Fibroblast of the aortic adventitia (primary cell): ENCODE measurements at regions not wholly inside any gene's neighbourhood (a gene's known extent, or its start where the extent isn't known, plus 50 kb on each side); places are given as distances from the start of the nearest gene placed in this dataset.
A peak's percentile ranks its signal among the peaks of the same experiment; 100 is the strongest.

ENCODE experiments used
- DNase-seq: peaks from one replicate; pipeline ENCODE4 v3.0.0-alpha.2; 2010; ENCODE audit warnings: low read depth
- H3K4me3 ChIP-seq: 2 replicates; pipeline ENCODE4 v1.5.1; 2011; ENCODE audit warnings: low read depth, mild to moderate bottlenecking, control low read depth, low read length, moderate library complexity
- CTCF ChIP-seq: IDR thresholded peaks from 2 replicates; pipeline ENCODE4 v1.5.1; 2011; ENCODE audit warnings: mild to moderate bottlenecking, low read length, control low read depth, inconsistent platforms; ENCODE audit not compliant: insufficient read depth

DNA sequence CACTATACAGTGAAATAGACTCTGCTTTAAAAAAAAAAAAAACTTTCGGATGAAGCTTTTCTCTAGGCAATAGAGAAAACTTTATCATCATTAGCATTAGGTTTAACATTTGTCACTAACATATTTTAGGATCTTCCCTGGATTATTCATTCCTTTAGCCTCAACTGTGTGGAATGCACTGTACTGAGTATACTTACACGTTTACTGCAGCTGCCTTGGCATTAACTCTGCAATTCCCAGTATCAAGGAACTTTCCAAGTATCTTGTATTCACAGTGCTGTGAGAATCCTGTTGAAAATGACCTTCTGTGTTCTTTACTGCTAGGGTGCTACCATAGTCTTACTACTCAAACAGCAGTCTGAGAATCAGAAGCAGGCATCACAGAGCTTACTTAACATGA is 328.2 kb upstream of the COL3A1 start:
- H3K4me3 ChIP-seq = no peak overlapping the region
- TF ChIP-seq CTCF = no peak
- DNase-seq = peak; percentile 69

DNA sequence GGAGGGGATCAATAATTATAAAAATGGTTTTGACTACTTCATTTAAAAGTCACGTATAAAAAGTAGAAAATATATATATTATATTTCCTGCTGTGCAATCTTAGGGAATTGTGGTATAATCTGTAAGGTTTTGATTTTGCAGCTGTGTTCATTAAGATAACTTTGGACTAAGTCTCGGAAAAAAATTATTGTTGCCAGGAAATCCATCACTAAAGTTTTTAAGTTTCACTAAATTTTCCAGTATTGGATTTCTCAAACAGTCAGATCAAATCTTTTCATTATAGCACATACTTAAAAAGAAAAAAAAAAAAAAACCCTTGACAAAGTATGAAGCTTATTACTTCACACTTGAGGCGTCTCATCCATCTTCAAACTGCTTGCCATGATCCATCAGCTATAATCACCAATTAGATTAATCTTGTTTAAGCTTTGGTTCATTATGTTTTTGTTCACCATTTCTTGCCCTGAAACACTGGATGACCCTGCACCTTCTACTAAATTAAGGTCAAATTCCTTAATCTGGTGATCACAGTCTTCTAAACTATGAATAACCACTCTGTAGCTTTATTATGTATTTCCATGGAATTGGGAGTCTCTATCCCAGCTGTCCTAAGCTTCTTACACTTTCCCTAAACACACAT is 326.6 kb upstream of the COL3A1 start:
- DNase-seq = no peak
- H3K4me3 ChIP-seq = no peak overlapping the region
- TF ChIP-seq CTCF = no peak

DNA sequence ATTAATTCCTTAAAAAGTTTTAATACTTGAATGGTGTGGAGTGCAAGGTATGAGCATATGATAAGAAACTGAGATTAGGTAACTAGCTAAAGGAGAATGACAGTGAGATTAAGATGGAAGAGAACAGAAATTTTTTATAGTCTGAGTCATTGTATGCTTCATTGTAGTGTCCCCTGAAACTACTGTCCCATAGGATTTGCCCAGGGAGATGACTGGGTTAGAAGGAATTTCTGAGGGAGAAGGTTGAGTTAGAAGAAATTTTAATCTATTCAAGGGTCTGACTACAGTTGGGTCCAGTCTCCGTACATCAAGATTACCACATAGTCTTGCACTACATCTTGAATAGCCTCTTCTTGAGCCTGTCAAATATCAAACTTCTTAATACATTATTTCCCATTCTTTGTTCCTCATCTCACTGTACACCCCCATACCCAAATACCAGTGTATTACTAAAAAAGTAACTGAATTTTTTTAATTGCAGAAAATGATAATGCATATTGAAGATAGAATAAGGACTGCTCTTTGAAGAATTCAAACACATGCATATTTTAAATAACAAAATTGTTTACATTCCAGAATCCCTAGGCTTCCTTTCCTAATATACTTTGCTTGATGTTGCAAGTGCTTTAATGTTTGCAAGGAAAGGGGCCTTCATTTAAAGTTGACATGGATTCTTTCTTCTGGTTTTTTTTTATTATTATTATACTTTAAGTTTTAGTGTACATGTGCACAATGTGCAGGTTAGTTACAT is 314.3 kb upstream of the COL3A1 start:
- DNase-seq = peak; percentile 89
- TF ChIP-seq CTCF = no peak
- no peak overlapping the region for H3K4me3 ChIP-seq

- no peak for DNase-seq
- no peak for TF ChIP-seq CTCF
- H3K4me3 ChIP-seq = no peak overlapping the region
These were observed 310.9 kb upstream of the COL3A1 start for GRCh38 chr2:188663301-188663700.

DNA sequence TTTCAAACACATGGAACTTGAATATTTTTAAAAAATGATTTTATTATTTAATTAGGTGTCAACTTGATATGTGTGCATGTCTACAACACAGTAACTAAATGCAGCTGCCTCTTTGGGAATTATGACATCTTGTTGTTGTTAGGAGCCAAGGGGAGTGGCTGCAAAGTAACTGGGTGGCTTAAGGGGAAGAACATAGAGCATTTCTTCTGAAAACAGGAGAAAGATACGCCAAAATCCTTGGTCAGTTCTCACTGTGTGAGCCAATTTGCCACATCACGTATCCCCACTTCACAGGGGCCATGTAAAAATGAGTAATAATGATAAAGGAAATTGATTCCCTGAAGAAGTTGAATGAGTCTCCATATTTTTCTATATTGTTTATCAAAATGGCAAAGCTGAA is 309.8 kb upstream of the COL3A1 start:
- TF ChIP-seq CTCF = no peak
- no peak overlapping the region for H3K4me3 ChIP-seq
- DNase-seq = peak; percentile 67

- peak; percentile 76 for DNase-seq
- no peak for TF ChIP-seq CTCF
- H3K4me3 ChIP-seq = no peak overlapping the region
These were observed 309.1 kb upstream of the COL3A1 start for GRCh38 chr2:188664951-188665595.
